Transverse colon (tissue), 4 donors: ENCODE measurements at regions not wholly inside any gene's neighbourhood (a gene's known extent, or its start where the extent isn't known, plus 50 kb on each side); places are given as distances from the start of the nearest gene placed in this dataset.

Experiments used
- DNase-seq: peaks from one replicate; pipeline ENCODE4 v3.0.0-alpha.2; 2019
- H3K27ac ChIP-seq, 4 donors: fragments of 200-600 bp; sonication (generic); 2 replicates each; pipeline ENCODE4 v1.5.1; 2016 to 2018; ENCODE audit warnings: inconsistent platforms in 4 of 4
- H3K27me3 ChIP-seq: fragments of 200-600 bp; sonication (generic); 2 replicates; pipeline ENCODE4 v1.5.1; 2017; ENCODE audit warnings: inconsistent platforms
- H3K36me3 ChIP-seq, 4 donors: fragments of 200-600 bp; sonication (generic); 2 replicates each; pipeline ENCODE4 v1.5.1; 2017 to 2019; ENCODE audit warnings: inconsistent platforms in 4 of 4
- H3K4me1 ChIP-seq, 4 donors: fragments of 200-600 bp; sonication (generic); 2 replicates each; pipeline ENCODE4 v1.5.1; 2017 to 2020; ENCODE audit warnings: inconsistent platforms in 4 of 4
- H3K4me3 ChIP-seq, 4 donors: fragments of 200-600 bp; sonication (generic); 1 replicate in 1 of 4; 2 replicates in 3 of 4; pipeline versions ENCODE4 v1.5.1 to v1.6.1; 2017 to 2019; ENCODE audit warnings: inconsistent platforms in 4 of 4
- H3K9me3 ChIP-seq, 2 donors: fragments of 200-600 bp; sonication (generic); 2 replicates each; pipeline ENCODE4 v1.5.1; 2017 to 2019; ENCODE audit warnings: inconsistent platforms in 2 of 2
- CTCF ChIP-seq, 5 experiments: fragments of 200-600 bp in 3 of 5; fragments of 450-650 bp in 2 of 5; sonication (generic) in 3 of 5; IDR thresholded peaks; 1 replicate in 2 of 5; 2 replicates in 3 of 5; pipeline ENCODE4 v1.5.1; 2016 to 2017; ENCODE audit warnings: antibody characterized with exemption in 5 of 5, inconsistent platforms in 3 of 5, mild to moderate bottlenecking in 2 of 5, moderate library complexity in 1 of 5
- EP300 ChIP-seq: sonication (generic); formaldehyde crosslinking; IDR thresholded peaks from one replicate; pipeline ENCODE4 v1.6.1; 2017; ENCODE audit warnings: antibody characterized with exemption, low read depth
- POLR2A ChIP-seq: fragments of 450-650 bp; IDR thresholded peaks from one replicate; pipeline ENCODE4 v1.6.1; 2016; ENCODE audit warnings: antibody characterized with exemption, mild to moderate bottlenecking, moderate library complexity
- POLR2AphosphoS5 ChIP-seq, 3 donors: sonication (generic); formaldehyde crosslinking; IDR thresholded peaks; one replicate each; pipeline ENCODE4 v1.6.1; 2016; ENCODE audit warnings: antibody characterized with exemption in 3 of 3
- WGBS, 2 donors: methylation state at CpG; one replicate each; pipeline ENCODE4 v1.1.5; 2018; ENCODE audit warnings: low coverage in 1 of 2; 5-methylcytosine and 5-hydroxymethylcytosine counted together
- in situ Hi-C, 4 donors: fragments of 200-750 bp; cut with MboI; loops; one replicate each; pipeline versions ENCODE4 v1.15.0 to v1.15.1; 2017; ENCODE audit warnings: low sequenced_read_pairs in 3 of 4, low pct_ligation_motif_present in 1 of 4, low pct_unique_long_range_greater_than_20kb in 1 of 4
- intact Hi-C: fragments of 100-400 bp; cut with DNase I; formaldehyde crosslinking; loops from one replicate; pipeline ENCODE4 v1.15.1; 2023; ENCODE audit warnings: low total_unique reads

- intact Hi-C loops: no loop called here
- Histone ChIP-seq H3K27ac (no peak overlapping the region), H3K9me3 (no peaks in the 10 kb centered on the region), H3K4me3 (no peak overlapping the region), H3K27me3 (no peaks in the 10 kb centered on the region), H3K4me1 (peaks cover 0 to 4% (median 0%) of the 10 kb centered on the region in 4 donors), H3K36me3 (no peaks in the 10 kb centered on the region)
- no peak for TF ChIP-seq POLR2AphosphoS5 (IDR thresholded peaks at IDR 0.05)
- TF ChIP-seq EP300: no peak
- TF ChIP-seq POLR2A: no peak
- no peak for TF ChIP-seq CTCF (IDR thresholded peaks at IDR 0.05)
- 68% methylated on average over 1 of the region's 1 CpG; no CpG with 5 or more reads in 1 of the 2 donors for WGBS, 2 donors
- DNase-seq: no peak
- in situ Hi-C loops: no loop called here
Observed at GRCh38 chr2:217086038-217086522, 226.2 kb upstream of the TNP1 start.

- H3K27ac ChIP-seq: no peak overlapping the region
- no peaks in the 10 kb centered on the region for H3K36me3 ChIP-seq
- no peaks in the 10 kb centered on the region for H3K9me3 ChIP-seq
- TF ChIP-seq EP300 (no peak), CTCF (IDR thresholded peaks at IDR 0.05) (no peak), POLR2A (no peak), POLR2AphosphoS5 (IDR thresholded peaks at IDR 0.05) (no peak)
- H3K4me1 ChIP-seq: peaks cover 0 to 4% (median 0%) of the 10 kb centered on the region in 4 donors
- in situ Hi-C loops (no loop called here), intact Hi-C loops (no loop called here)
- H3K4me3 ChIP-seq: no peak overlapping the region
- DNase-seq: no peak
- no peaks in the 10 kb centered on the region for H3K27me3 ChIP-seq
- 55% methylated on average over 2 of the region's 2 CpGs; no CpG with 5 or more reads in 1 of the 2 donors for WGBS, 2 donors
Observed at GRCh38 chr2:217085543-217085942, 225.7 kb upstream of the TNP1 start.

GRCh38 chr2:217081799-217082198 is 221.9 kb upstream of the TNP1 start:
- no peaks in the 10 kb centered on the region for H3K4me1 ChIP-seq
- H3K9me3 ChIP-seq: no peaks in the 10 kb centered on the region
- 78 to 80% methylated on average over 5 of the region's 5 CpGs for WGBS, 2 donors
- no peak for DNase-seq
- H3K36me3 ChIP-seq: no peaks in the 10 kb centered on the region
- intact Hi-C loops: no loop called here
- H3K27me3 ChIP-seq: no peaks in the 10 kb centered on the region
- TF ChIP-seq POLR2AphosphoS5 (IDR thresholded peaks at IDR 0.05): no peak
- no peak for TF ChIP-seq POLR2A
- no peak for TF ChIP-seq EP300
- TF ChIP-seq CTCF (IDR thresholded peaks at IDR 0.05): no peak
- in situ Hi-C loops: no loop called here
- no peak overlapping the region for H3K27ac ChIP-seq
- H3K4me3 ChIP-seq: no peak overlapping the region

GRCh38 chr2:217079165-217079564 is 219.3 kb upstream of the TNP1 start:
- 83% methylated on average over 1 of the region's 1 CpG; no CpG with 5 or more reads in 1 of the 2 donors for WGBS, 2 donors
- H3K9me3 ChIP-seq: no peaks in the 10 kb centered on the region
- H3K4me3 ChIP-seq: no peak overlapping the region
- H3K27me3 ChIP-seq: no peaks in the 10 kb centered on the region
- peaks cover 0 to 9% (median 0%) of the 10 kb centered on the region in 4 donors for H3K4me1 ChIP-seq
- no peak for DNase-seq
- in situ Hi-C loops (no loop called here), intact Hi-C loops (no loop called here)
- no peaks in the 10 kb centered on the region for H3K36me3 ChIP-seq
- no peak overlapping the region for H3K27ac ChIP-seq
- TF ChIP-seq POLR2A: no peak
- TF ChIP-seq CTCF (IDR thresholded peaks at IDR 0.05): no peak
- no peak for TF ChIP-seq EP300
- TF ChIP-seq POLR2AphosphoS5 (IDR thresholded peaks at IDR 0.05): no peak
